GM23338 (cell line): ENCODE measurements at regions not wholly inside any gene's neighbourhood (a gene's known extent, or its start where the extent isn't known, plus 50 kb on each side); places are given as distances from the start of the nearest gene placed in this dataset.

Experiments used
- ATAC-seq: fragments of 200-7000 bp; cut with Tn5 transposase; 3 replicates; pipeline ENCODE4 v1.9.1; 2020
- DNase-seq: peaks from one replicate; pipeline ENCODE4 v3.0.0-alpha.2; 2015; ENCODE audit warnings: low spot score
- H2AFZ ChIP-seq: fragments of 200-600 bp; sonication (generic); 2 replicates; pipeline ENCODE4 v1.8.0; 2016; ENCODE audit warnings: antibody characterized with exemption, mild to moderate bottlenecking, moderate library complexity
- H3F3A ChIP-seq: fragments of 200-600 bp; sonication (generic); replicated peaks from 2 replicates; pipeline ENCODE4 v1.8.0; 2017; ENCODE audit warnings: antibody characterized with exemption, mixed run types, low read depth
- H3K27ac ChIP-seq: fragments of 200-600 bp; sonication (generic); 2 replicates; pipeline ENCODE4 v1.6.1; 2016; ENCODE audit warnings: low read depth
- H3K27me3 ChIP-seq: fragments of 200-600 bp; sonication (generic); 2 replicates; pipeline ENCODE4 v1.8.0; 2016; ENCODE audit warnings: mild to moderate bottlenecking, mixed run types, moderate library complexity; ENCODE audit not compliant: insufficient read depth
- H3K36me3 ChIP-seq: fragments of 200-600 bp; sonication (generic); 2 replicates; pipeline ENCODE4 v1.8.0; 2016; ENCODE audit warnings: mild to moderate bottlenecking; ENCODE audit not compliant: insufficient read depth
- H3K4me1 ChIP-seq: fragments of 200-600 bp; sonication (generic); 2 replicates; pipeline ENCODE4 v1.8.0; 2016; ENCODE audit warnings: mild to moderate bottlenecking, moderate library complexity; ENCODE audit not compliant: insufficient read depth
- H3K4me2 ChIP-seq: fragments of 200-600 bp; sonication (generic); 2 replicates; pipeline ENCODE4 v1.7.1; 2017; ENCODE audit warnings: mixed run types
- H3K4me3 ChIP-seq: fragments of 200-600 bp; sonication (generic); 2 replicates; pipeline ENCODE4 v1.6.1; 2016; ENCODE audit warnings: mixed run types
- H3K79me2 ChIP-seq: fragments of 200-600 bp; sonication (generic); replicated peaks from 2 replicates; pipeline ENCODE4 v1.8.0; 2017; ENCODE audit warnings: mild to moderate bottlenecking; ENCODE audit not compliant: insufficient read depth
- H3K9me2 ChIP-seq: fragments of 200-600 bp; sonication (generic); 2 replicates; pipeline ENCODE4 v1.8.0; 2017; ENCODE audit not compliant: insufficient read depth
- H4K20me1 ChIP-seq: fragments of 200-600 bp; sonication (generic); replicated peaks from 2 replicates; pipeline ENCODE4 v1.8.0; 2017; ENCODE audit warnings: mild to moderate bottlenecking; ENCODE audit not compliant: insufficient read depth
- H3K27ac Mint-ChIP-seq: 2 replicates; pipeline ENCODE4 v1.8.0; 2020; ENCODE audit warnings: inconsistent platforms, mild to moderate bottlenecking, moderate library complexity, mixed read lengths
- H3K27me3 Mint-ChIP-seq: 3 replicates; pipeline ENCODE4 v1.8.0; 2022; ENCODE audit warnings: low read depth, mild to moderate bottlenecking, moderate library complexity, mixed read lengths, inconsistent platforms; ENCODE audit not compliant: insufficient read depth, poor library complexity
- H3K36me3 Mint-ChIP-seq: 3 replicates; pipeline ENCODE4 v1.8.0; 2021; ENCODE audit warnings: low read depth, mild to moderate bottlenecking, inconsistent platforms, moderate library complexity, mixed read lengths
- H3K4me1 Mint-ChIP-seq: 3 replicates; pipeline ENCODE4 v1.8.0; 2020; ENCODE audit warnings: mild to moderate bottlenecking, inconsistent platforms, mixed read lengths
- H3K4me3 Mint-ChIP-seq: 3 replicates; pipeline ENCODE4 v1.8.0; 2021; ENCODE audit warnings: moderate library complexity, mild to moderate bottlenecking, inconsistent platforms, mixed read lengths
- H3K9me3 Mint-ChIP-seq: 3 replicates; pipeline ENCODE4 v1.8.0; 2020; ENCODE audit warnings: moderate library complexity, mild to moderate bottlenecking, inconsistent platforms, mixed read lengths
- ETS1 ChIP-seq: IDR thresholded peaks from 2 replicates; pipeline ENCODE4 v1.6.1; 2016; ENCODE audit warnings: antibody characterized with exemption
- JUNB ChIP-seq: IDR thresholded peaks from one replicate; pipeline ENCODE4 v1.6.1; 2016; ENCODE audit warnings: antibody characterized with exemption; ENCODE audit not compliant: unreplicated experiment
- NANOG ChIP-seq: IDR thresholded peaks from 2 replicates; pipeline ENCODE4 v1.6.1; 2016; ENCODE audit warnings: antibody characterized with exemption, borderline replicate concordance
- POLR2AphosphoS5 ChIP-seq: IDR thresholded peaks from 2 replicates; pipeline ENCODE4 v1.6.1; 2016; ENCODE audit warnings: antibody characterized with exemption, low read depth
- REST ChIP-seq: IDR thresholded peaks from one replicate; pipeline ENCODE4 v1.6.1; 2018; ENCODE audit warnings: antibody characterized with exemption; ENCODE audit not compliant: unreplicated experiment
- STAT1 ChIP-seq: IDR thresholded peaks from one replicate; pipeline ENCODE4 v1.6.1; 2016; ENCODE audit warnings: antibody characterized with exemption; ENCODE audit not compliant: unreplicated experiment
- ZNF114 ChIP-seq: fragments of 250-450 bp; sonication (Bioruptor Pico); IDR thresholded peaks from 2 replicates; pipeline ENCODE4 v1.5.0; 2020; ENCODE audit warnings: mild to moderate bottlenecking, moderate library complexity
- ZNF331 ChIP-seq: fragments of 250-450 bp; sonication (Bioruptor Pico); IDR thresholded peaks from 2 replicates; pipeline ENCODE4 v1.5.0; 2020; ENCODE audit warnings: low read depth, mild to moderate bottlenecking, moderate library complexity
- TF ChIP-seq, protein P1 (sequence below): fragments of 250-450 bp; sonication (Bioruptor Pico); IDR thresholded peaks from 2 replicates; pipeline ENCODE4 v1.5.0; 2020; ENCODE audit warnings: mild to moderate bottlenecking, moderate library complexity
- TF ChIP-seq, protein P2 (sequence below), 2 experiments: fragments of 200-600 bp in 1 of 2; sonication (generic) in 1 of 2; conservative IDR thresholded peaks; 2 replicates each; pipeline versions ENCODE4 v1.5.1 to v1.6.1; 2016 to 2017; ENCODE audit warnings: antibody characterized with exemption in 2 of 2, low read depth in 2 of 2, mild to moderate bottlenecking in 2 of 2, moderate library complexity in 1 of 2

GRCh38 chr9:119763260-119763659 lies 394.0 kb upstream of the BRINP1 start:
- no peak for ATAC-seq
- Histone ChIP-seq H3K4me1 (0 out of 2 replicates have a peak, but pooled peaks cover under 1% of the 10 kb centered on the region), H3K27me3 (no peaks in the 10 kb centered on the region), H4K20me1 (no peaks in the 10 kb centered on the region), H3F3A (no peaks in the 10 kb centered on the region), H3K36me3 (no peaks in the 10 kb centered on the region), H2AFZ (no peak overlapping the region), H3K9me2 (no peaks in the 10 kb centered on the region; the same call in 1 of the 2 replicates), H3K79me2 (no peaks in the 10 kb centered on the region), H3K4me3 (no peak overlapping the region), H3K27ac (no peak overlapping the region), H3K4me2 (no peak overlapping the region)
- Mint-ChIP-seq H3K27me3 (no peaks in the 10 kb centered on the region), H3K4me1 (peaks cover 32% of the 10 kb centered on the region), H3K27ac (no peak overlapping the region), H3K9me3 (no peaks in the 10 kb centered on the region), H3K4me3 (no peak overlapping the region), H3K36me3 (no peaks in the 10 kb centered on the region)
- DNase-seq, result no peak
- TF ChIP-seq, protein P1, sequence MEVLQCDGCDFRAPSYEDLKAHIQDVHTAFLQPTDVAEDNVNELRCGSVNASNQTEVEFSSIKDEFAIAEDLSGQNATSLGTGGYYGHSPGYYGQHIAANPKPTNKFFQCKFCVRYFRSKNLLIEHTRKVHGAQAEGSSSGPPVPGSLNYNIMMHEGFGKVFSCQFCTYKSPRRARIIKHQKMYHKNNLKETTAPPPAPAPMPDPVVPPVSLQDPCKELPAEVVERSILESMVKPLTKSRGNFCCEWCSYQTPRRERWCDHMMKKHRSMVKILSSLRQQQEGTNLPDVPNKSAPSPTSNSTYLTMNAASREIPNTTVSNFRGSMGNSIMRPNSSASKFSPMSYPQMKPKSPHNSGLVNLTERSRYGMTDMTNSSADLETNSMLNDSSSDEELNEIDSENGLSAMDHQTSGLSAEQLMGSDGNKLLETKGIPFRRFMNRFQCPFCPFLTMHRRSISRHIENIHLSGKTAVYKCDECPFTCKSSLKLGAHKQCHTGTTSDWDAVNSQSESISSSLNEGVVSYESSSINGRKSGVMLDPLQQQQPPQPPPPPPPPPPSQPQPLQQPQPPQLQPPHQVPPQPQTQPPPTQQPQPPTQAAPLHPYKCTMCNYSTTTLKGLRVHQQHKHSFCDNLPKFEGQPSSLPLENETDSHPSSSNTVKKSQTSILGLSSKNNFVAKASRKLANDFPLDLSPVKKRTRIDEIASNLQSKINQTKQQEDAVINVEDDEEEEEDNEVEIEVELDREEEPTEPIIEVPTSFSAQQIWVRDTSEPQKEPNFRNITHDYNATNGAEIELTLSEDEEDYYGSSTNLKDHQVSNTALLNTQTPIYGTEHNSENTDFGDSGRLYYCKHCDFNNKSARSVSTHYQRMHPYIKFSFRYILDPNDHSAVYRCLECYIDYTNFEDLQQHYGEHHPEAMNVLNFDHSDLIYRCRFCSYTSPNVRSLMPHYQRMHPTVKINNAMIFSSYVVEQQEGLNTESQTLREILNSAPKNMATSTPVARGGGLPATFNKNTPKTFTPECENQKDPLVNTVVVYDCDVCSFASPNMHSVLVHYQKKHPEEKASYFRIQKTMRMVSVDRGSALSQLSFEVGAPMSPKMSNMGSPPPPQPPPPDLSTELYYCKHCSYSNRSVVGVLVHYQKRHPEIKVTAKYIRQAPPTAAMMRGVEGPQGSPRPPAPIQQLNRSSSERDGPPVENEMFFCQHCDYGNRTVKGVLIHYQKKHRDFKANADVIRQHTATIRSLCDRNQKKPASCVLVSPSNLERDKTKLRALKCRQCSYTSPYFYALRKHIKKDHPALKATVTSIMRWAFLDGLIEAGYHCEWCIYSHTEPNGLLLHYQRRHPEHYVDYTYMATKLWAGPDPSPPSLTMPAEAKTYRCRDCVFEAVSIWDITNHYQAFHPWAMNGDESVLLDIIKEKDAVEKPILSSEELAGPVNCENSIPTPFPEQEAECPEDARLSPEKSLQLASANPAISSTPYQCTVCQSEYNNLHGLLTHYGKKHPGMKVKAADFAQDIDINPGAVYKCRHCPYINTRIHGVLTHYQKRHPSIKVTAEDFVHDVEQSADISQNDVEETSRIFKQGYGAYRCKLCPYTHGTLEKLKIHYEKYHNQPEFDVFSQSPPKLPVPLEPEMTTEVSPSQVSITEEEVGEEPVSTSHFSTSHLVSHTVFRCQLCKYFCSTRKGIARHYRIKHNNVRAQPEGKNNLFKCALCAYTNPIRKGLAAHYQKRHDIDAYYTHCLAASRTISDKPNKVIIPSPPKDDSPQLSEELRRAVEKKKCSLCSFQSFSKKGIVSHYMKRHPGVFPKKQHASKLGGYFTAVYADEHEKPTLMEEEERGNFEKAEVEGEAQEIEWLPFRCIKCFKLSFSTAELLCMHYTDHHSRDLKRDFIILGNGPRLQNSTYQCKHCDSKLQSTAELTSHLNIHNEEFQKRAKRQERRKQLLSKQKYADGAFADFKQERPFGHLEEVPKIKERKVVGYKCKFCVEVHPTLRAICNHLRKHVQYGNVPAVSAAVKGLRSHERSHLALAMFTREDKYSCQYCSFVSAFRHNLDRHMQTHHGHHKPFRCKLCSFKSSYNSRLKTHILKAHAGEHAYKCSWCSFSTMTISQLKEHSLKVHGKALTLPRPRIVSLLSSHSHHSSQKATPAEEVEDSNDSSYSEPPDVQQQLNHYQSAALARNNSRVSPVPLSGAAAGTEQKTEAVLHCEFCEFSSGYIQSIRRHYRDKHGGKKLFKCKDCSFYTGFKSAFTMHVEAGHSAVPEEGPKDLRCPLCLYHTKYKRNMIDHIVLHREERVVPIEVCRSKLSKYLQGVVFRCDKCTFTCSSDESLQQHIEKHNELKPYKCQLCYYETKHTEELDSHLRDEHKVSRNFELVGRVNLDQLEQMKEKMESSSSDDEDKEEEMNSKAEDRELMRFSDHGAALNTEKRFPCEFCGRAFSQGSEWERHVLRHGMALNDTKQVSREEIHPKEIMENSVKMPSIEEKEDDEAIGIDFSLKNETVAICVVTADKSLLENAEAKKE (CRISPR knock-in tag), result no peak
- TF ChIP-seq ETS1, result no peak
- TF ChIP-seq ZNF331 (CRISPR knock-in tag), result no peak
- TF ChIP-seq STAT1, result no peak
- TF ChIP-seq POLR2AphosphoS5, result no peak
- TF ChIP-seq, protein P2, sequence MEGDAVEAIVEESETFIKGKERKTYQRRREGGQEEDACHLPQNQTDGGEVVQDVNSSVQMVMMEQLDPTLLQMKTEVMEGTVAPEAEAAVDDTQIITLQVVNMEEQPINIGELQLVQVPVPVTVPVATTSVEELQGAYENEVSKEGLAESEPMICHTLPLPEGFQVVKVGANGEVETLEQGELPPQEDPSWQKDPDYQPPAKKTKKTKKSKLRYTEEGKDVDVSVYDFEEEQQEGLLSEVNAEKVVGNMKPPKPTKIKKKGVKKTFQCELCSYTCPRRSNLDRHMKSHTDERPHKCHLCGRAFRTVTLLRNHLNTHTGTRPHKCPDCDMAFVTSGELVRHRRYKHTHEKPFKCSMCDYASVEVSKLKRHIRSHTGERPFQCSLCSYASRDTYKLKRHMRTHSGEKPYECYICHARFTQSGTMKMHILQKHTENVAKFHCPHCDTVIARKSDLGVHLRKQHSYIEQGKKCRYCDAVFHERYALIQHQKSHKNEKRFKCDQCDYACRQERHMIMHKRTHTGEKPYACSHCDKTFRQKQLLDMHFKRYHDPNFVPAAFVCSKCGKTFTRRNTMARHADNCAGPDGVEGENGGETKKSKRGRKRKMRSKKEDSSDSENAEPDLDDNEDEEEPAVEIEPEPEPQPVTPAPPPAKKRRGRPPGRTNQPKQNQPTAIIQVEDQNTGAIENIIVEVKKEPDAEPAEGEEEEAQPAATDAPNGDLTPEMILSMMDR (conservative IDR thresholded peaks at IDR 0.05; ENCODE audit: low read depth in 2 of 2), result no peak
- no peak for TF ChIP-seq JUNB
- TF ChIP-seq ZNF114 (CRISPR knock-in tag), result no peak
- no peak for TF ChIP-seq NANOG
- no peak for TF ChIP-seq REST
